HS-5 (cell line): ENCODE measurements at regions not wholly inside any gene's neighbourhood (a gene's known extent, or its start where the extent isn't known, plus 50 kb on each side); places are given as distances from the start of the nearest gene placed in this dataset.

ENCODE experiments used
- DNase-seq: peaks from one replicate; pipeline ENCODE4 v3.0.0-alpha.2; 2012; ENCODE audit warnings: low read depth

- no peak for DNase-seq
These were observed 73.7 kb upstream of the MYCN start for GRCh38 chr2:15866563-15867193.

GRCh38 chr2:15867194-15868171, 72.9 kb upstream of the MYCN start:
- no peak for DNase-seq

GRCh38 chr2:15868186-15868585, 72.2 kb upstream of the MYCN start:
- DNase-seq: no peak

GRCh38 chr2:15868704-15869103, 71.6 kb upstream of the MYCN start:
- DNase-seq: no peak

GRCh38 chr2:15869396-15869795, 71.0 kb upstream of the MYCN start:
- no peak for DNase-seq

GRCh38 chr2:15869871-15870270, 70.5 kb upstream of the MYCN start:
- DNase-seq: no peak

- no peak for DNase-seq
These were observed 69.8 kb upstream of the MYCN start for GRCh38 chr2:15870565-15870964.

- DNase-seq: no peak
These were observed 69.0 kb upstream of the MYCN start for GRCh38 chr2:15871239-15871783.

GRCh38 chr2:15872854-15873253, 67.5 kb upstream of the MYCN start:
- no peak for DNase-seq

GRCh38 chr2:15874321-15874720, 66.0 kb upstream of the MYCN start:
- no peak for DNase-seq

- no peak for DNase-seq
These were observed 65.2 kb upstream of the MYCN start for GRCh38 chr2:15874854-15875804.

- no peak for DNase-seq
These were observed 64.2 kb upstream of the MYCN start for GRCh38 chr2:15875969-15876705.

- no peak for DNase-seq
These were observed 59.9 kb upstream of the MYCN start for GRCh38 chr2:15880226-15881119.

- DNase-seq: no peak
These were observed 59.3 kb upstream of the MYCN start for GRCh38 chr2:15881120-15881433.

- DNase-seq: no peak
These were observed 58.7 kb upstream of the MYCN start for GRCh38 chr2:15881676-15882075.

GRCh38 chr2:15882761-15883497, 57.4 kb upstream of the MYCN start:
- no peak for DNase-seq

GRCh38 chr2:15883684-15884083, 56.7 kb upstream of the MYCN start:
- no peak for DNase-seq

GRCh38 chr2:15884790-15885189, 55.6 kb upstream of the MYCN start:
- no peak for DNase-seq

- no peak for DNase-seq
These were observed 54.1 kb upstream of the MYCN start for GRCh38 chr2:15886231-15886630.
